ENCODE measurements at regions not wholly inside any gene's neighbourhood (a gene's known extent, or its start where the extent isn't known, plus 50 kb on each side); places are given as distances from the start of the nearest gene placed in this dataset.
"Not testable (repeated sequence)": the region's sequence is repeated elsewhere in the genome, so short reads cannot be mapped to it uniquely, and the experiment has no call there.

- DNase-seq, result no peak
These were observed 51.0 kb upstream of the PHF24 start for GRCh38 chr9:34907044-34907443.

DNA sequence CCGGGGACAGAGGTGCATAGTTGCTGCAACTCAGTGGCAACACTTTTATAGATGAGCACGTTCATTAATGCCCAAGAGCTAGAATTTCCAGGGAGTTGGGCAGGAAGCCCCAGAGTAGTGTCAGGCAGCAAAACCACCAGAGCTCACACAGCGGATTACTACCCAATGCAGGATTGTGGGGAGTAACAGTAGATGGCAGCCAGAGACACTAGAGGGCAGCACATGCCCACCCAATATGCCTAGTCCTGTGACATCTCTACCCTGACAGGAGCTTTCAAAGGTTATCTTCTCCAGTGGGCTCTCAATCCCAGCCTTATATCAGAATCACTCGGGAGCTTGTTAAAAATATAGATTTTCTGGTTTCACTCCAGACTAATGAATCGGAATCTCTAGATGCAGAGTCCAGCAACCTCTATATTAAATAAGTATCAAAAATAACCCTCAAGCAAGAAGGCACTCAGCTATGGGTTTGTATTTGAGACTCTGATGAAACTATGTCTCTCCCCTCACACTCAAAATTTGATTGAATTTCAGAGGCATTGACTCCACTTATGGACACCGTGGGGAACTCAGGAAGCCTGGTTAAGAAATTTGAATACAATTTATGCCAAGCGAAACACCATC is 58.4 kb upstream of the PHF24 start:
- DNase-seq, result peak; percentile 83 to 85

DNA sequence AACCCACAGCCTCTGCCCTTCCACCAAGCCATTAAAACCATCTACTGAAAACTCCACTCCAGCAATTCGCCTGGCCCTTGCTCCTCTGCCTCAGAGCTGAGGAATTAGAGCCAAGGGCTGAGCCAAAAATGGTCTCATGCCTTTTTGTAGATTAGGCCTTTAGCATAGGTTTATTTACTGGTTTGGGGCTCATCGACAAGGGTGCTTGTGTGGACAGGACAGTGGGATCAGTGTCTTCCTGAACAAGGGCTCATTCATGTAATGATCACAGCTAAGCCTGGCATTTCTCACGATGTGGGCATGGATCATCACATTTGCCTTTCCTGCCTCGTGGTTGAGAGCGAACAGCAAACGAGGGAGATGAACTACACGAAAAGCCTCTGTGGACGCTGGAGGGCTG is 59.2 kb upstream of the PHF24 start:
- DNase-seq, result no peak

- DNase-seq, result no peak
These were observed 62.0 kb upstream of the PHF24 start for GRCh38 chr9:34896112-34896511.

- DNase-seq, result no peak
These were observed 65.2 kb upstream of the PHF24 start for GRCh38 chr9:34892886-34893285.

GRCh38 chr9:34891386-34891785 is 66.7 kb upstream of the PHF24 start:
- no peak for DNase-seq

GRCh38 chr9:34887841-34888240 is 70.2 kb upstream of the PHF24 start:
- DNase-seq, result no peak

DNA sequence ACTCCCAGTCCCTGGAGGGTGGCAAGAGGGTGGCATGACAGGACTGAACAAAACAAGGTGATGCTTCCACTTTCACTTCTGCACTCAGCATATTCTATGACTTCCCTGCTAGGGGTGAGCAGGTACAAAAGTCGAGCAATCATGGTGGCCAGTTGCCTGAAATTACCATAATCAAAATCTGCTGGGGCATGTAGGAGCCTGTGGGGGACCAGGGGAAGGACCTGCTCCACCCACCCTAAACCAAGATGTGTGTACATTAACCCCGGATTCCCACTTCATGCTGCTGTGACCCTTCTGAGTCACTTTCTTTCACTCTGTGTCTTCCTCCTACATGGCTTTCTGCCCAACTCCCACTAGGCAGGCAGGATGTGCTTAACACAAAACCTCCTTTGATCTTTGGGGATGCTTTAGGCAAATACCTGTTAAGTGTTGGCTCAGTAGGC is 73.3 kb upstream of the PHF24 start:
- peak; percentile 27 to 30 for DNase-seq

GRCh38 chr9:34876096-34876495 is 82.0 kb upstream of the PHF24 start:
- no peak for DNase-seq

DNA sequence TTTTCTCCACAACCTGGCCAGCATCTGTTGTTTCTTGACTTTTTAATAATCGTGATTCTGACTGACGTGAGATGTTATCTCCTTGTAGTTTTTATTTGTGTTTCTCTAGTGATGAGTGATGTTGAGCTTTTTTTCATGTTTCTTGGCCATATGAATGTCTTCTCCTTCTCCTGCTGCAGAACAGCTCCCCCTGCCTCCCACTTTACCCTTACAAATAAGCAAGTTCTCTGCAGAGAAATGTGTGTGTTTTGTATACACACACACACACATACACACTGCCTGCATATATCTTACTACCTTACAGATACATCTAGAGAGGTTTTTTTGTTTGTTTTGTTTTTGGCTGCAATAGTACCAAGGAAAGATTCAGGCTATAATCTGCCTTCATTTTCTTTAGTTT is 88.7 kb upstream of the PHF24 start:
- no peak for DNase-seq

DNA sequence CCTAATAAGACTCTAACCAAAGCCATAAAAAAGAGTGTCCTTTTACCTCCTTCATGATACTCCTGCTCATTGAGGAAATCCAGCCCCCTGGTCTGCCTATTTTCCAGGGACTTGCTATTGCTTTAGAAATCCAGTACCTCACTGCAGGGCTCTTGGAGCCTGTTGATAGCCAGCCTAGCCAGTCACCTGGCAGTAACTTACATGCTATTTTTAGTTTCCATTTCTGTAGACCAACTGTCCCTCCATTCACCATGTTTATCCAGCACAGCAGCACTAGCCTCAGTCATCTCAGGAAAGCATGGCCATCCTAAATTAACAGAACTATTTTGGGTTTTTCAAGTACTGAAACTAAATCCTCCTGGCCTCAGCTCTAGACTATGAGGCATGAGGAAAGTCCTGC is 91.5 kb upstream of the PHF24 start:
- no peak for DNase-seq

- DNase-seq, result no peak
These were observed 94.7 kb upstream of the PHF24 start for GRCh38 chr9:34863426-34863825.

GRCh38 chr9:34862836-34863235 is 95.2 kb upstream of the PHF24 start:
- no peak for DNase-seq

GRCh38 chr9:34862043-34862442 is 96.0 kb upstream of the PHF24 start:
- DNase-seq, result no peak

DNA sequence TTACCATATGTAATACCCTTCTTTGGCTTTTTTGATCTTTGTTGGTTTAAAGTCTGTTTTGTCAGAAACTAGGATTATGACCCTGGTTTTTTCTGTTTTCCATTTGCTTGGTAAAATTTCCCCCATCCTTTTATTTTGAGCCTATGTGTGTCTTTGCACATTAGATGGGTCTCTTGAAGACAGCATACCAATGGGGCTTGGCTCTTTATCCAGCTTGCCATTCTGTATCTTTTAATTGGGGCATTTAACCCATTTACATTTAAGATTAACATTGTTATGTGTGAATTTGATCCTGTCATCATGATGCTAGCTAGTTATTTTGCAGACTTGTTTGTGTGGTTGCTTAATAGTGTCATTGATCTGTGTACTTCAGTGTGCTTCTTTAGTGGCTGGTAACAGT is 103.1 kb upstream of the PHF24 start:
- DNase-seq, result not testable (repeated sequence)

DNA sequence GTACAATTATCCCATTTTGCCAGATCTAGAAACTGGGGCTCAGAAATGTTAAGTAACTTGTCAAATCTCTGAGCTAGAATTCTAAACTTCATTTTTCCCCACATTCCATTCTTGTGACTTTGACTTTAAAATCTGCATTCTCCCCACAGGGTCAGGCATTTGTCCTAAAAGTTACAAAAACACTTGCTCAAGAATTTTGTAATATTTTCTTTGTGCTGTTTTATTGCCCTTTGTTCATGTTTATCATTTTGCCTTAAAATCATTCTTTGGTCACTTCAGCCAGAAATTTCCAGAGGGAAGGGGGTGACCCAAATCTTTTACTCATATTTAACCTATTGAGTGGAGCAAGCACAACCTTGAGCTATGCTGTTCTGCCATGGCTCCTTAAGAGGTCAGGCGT is 120.1 kb upstream of the CCL21 start:
- no peak for DNase-seq

DNA sequence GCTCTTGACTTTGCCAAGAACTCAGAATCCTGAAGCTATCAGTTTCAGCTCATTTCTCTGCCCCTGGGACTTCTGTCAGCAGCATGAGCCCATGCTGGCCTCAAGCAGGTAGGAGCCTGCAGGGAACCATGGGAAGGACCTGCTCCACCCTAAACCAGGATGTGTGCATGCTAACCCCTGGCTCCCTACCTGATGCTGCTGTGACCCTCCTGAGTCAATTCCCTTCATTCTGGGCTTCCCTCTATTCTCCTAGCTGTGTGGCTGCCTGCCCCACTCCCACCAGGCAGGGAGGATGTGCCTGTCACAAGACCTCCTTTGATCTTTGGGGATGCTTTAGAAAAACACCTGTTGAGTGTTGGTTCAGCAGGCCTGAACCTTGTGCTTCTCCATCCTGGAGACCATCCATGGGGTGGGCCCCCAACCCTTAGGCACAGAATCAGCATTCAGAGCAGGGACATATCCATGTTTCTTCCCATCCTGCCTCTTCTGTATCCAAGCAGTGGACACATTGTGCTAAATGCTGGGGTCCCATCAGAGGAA is 117.1 kb upstream of the CCL21 start:
- no peak for DNase-seq

DNA sequence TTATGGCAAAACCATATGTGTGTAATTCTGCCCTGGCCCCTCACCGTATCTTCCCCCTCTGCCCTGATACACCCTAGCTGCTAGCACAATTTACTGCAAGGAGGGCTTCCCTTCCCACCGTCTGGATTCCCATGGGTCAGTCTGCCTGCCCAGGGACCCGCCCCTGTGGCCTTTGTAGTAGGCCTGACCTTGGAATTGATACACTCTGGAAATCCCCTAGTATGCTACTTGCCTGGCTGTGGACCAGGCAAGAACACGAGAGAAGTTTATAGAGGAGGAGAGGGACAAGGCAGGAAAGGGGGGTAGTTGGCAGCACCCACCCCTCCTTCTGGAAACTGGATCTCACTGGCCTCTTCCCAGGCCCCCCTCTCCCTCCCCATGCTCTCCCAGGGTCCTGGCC is 115.8 kb upstream of the CCL21 start:
- no peak for DNase-seq

DNA sequence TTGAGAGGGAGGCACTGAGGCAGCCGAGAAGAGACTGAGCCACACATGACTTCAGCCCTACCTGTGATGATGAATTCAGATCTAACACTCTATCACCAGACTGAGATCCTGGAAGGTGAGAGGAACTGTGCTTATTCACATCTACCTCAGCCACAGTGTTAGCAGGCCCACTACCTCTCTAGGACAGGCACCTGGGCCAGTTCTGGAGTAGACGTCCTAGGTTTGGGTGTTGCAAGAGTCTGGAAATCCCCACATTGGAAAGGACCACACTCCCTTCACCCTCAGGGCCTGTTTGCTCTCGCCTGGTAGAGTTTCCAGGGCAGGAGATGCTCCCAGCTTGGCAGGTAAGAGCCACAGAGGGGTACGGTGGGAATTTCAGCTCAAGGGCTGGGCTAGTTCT is 113.8 kb upstream of the CCL21 start:
- DNase-seq, result no peak

DNA sequence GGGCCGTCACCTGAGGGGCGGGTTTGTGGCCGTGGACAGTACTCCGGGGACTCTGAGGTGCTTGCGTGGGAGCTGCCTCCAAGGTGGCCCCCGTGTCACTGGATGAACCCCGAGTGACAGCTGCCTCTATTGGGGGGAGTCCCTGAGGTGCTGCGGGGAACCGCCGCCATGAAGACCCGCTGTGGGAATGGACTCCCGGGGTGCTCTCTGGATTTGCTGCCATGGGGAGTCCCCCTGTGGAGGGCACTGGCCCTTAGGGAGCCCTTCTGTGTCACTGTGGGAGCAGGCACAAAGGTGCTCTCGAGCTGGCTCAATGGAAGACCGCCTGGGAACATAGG is 100.2 kb upstream of the CCL21 start:
- no peak for DNase-seq

DNA sequence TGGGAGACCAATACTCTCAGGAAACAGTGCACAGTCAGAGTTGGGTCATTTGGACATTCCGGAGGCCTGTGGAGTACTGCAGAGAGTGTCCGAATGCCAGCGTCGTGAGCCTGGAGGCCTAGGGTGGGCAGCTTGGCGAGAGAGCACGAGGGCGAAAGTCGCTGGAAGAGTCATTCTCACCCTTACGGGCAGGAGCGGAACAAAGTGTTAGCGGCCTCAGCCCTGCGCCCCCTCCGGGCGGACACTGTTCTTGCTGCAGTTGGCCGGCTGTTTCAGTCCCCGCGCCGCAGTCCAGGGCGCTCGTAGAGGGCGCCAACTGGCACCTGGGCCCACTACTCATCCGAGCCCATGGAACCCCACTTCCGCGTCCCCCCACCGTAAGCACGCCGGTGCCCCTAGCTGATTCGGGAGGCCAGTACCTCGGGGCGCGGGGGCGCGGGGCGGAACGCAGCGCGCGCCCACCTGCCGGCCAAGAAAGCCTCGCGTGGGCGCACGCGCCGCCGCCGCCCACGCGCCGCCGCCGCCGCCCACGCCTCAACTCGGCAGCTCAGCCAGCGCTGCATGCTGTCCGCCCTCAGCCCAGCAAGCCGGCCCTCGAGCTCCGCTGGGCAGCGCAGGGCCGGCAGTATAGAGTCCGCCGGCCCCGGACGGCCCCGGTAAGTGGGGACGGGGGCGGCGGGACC is 99.7 kb upstream of the CCL21 start:
- DNase-seq, result peak in 1 of 2 donors; percentile 4

DNA sequence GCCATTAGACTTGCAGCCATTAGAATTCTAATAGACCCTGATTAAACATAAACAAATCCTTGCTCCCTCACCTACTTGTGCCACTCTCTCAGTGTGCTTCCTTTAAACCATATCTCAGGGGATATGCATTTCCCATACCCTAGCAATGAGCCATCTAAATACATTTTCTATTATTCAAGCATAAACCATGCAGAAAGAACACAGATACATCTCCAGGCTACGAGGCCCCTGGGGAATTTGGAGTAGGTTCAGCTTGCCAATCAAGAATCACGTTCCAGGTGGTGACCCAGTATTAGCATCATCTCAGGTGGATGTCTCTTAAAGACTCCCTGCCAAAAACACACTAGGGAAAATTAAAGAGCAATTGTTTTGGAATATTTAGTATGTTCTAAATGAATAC is 93.0 kb upstream of the CCL21 start:
- DNase-seq, result no peak

GRCh38 chr9:34797367-34797766 is 87.4 kb upstream of the CCL21 start:
- DNase-seq, result no peak

- DNase-seq, result no peak
These were observed 87.0 kb upstream of the CCL21 start for GRCh38 chr9:34796924-34797323.

DNA sequence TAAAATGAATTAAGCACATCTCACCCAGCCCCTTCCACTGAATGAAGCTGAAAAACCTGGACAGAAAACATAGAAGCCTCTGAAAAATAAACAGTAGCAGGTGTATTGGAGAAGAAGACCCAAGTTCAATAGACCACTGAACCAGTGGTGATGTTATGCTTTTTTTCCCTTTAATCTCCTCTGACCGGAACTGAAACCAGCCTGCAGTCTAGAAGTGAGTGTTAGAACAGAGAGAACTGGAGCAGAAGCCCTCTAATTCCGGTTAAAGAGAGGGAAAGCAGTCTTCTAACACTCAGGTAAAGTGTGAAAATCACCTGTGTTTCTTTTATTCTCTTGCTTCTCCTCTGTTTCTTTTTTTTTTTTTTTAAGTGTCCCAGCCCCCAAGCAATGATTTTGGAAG is 83.5 kb upstream of the CCL21 start:
- DNase-seq, result no peak

All from stimulated activated CD4-positive, alpha-beta T cell treated with anti-CD3 and anti-CD28 coated beads, Interleukin-2, amount 100 ng/mL, for 24 hours (primary cell).